ENCODE measurements at regions not wholly inside any gene's neighbourhood (a gene's known extent, or its start where the extent isn't known, plus 50 kb on each side); places are given as distances from the start of the nearest gene placed in this dataset.

- H3K9me3 Mint-ChIP-seq: peaks cover 0 to 7% (median 0%) of the 10 kb centered on the region in 11 donors
- no peak overlapping the region for H3K4me3 Mint-ChIP-seq
- no peak for DNase-seq
- no peak for ATAC-seq
- ChIA-PET POLR2A (no interaction called here), CTCF (no interaction called here)
- H3K4me1 Mint-ChIP-seq: peaks cover 0 to 1% (median 0%) of the 10 kb centered on the region in 7 donors
- H3K27me3 ChIP-seq (ENCODE audit: control insufficient read depth in 2 of 2, insufficient read depth in 2 of 2, low read length in 2 of 2): no peaks in the 10 kb centered on the region
- H3K4me3 ChIP-seq (ENCODE audit: low read length): no peak overlapping the region
- H3K9me3 ChIP-seq (ENCODE audit: control insufficient read depth in 2 of 3, low read length in 3 of 3): no peaks in the 10 kb centered on the region
- H3K36me3 Mint-ChIP-seq: no peaks in the 10 kb centered on the region
- H3K27me3 Mint-ChIP-seq: peaks cover 0 to 12% (median 4%) of the 10 kb centered on the region in 5 donors
- intact Hi-C loops (cut with micrococcal nuclease): no loop called here
- no peak overlapping the region for H3K27ac ChIP-seq (ENCODE audit: low read depth, low read length)
- no peaks in the 10 kb centered on the region for H3K36me3 ChIP-seq (ENCODE audit: control insufficient read depth in 2 of 3, insufficient read depth in 3 of 3, low read length in 3 of 3)
- H3K4me1 ChIP-seq (ENCODE audit: control insufficient read depth in 2 of 2, insufficient read depth in 2 of 2, low read length in 2 of 2): no peaks in the 10 kb centered on the region
- H3K27ac Mint-ChIP-seq: no peak overlapping the region
Observed at GRCh38 chr1:17994046-17994445, 113.6 kb upstream of the IGSF21 start.

- H3K4me3 ChIP-seq (ENCODE audit: low read length): no peak overlapping the region
- no peaks in the 10 kb centered on the region for H3K27me3 ChIP-seq (ENCODE audit: control insufficient read depth in 2 of 2, insufficient read depth in 2 of 2, low read length in 2 of 2)
- Mint-ChIP-seq H3K27me3 (peaks cover 0 to 12% (median 4%) of the 10 kb centered on the region in 5 donors), H3K4me3 (no peak overlapping the region), H3K27ac (no peak overlapping the region), H3K36me3 (no peaks in the 10 kb centered on the region), H3K9me3 (peaks cover 0 to 3% (median 0%) of the 10 kb centered on the region in 11 donors), H3K4me1 (peaks cover 0 to 1% (median 0%) of the 10 kb centered on the region in 7 donors)
- no peak for ATAC-seq
- DNase-seq: no peak
- H3K36me3 ChIP-seq (ENCODE audit: control insufficient read depth in 2 of 3, insufficient read depth in 3 of 3, low read length in 3 of 3): no peaks in the 10 kb centered on the region
- intact Hi-C loops (cut with micrococcal nuclease): no loop called here
- ChIA-PET POLR2A (no interaction called here), CTCF (no interaction called here)
- H3K4me1 ChIP-seq (ENCODE audit: control insufficient read depth in 2 of 2, insufficient read depth in 2 of 2, low read length in 2 of 2): no peaks in the 10 kb centered on the region
- H3K27ac ChIP-seq (ENCODE audit: low read depth, low read length): no peak overlapping the region
- no peaks in the 10 kb centered on the region for H3K9me3 ChIP-seq (ENCODE audit: control insufficient read depth in 2 of 3, low read length in 3 of 3)
Observed at GRCh38 chr1:17995480-17995879, 112.1 kb upstream of the IGSF21 start.

GRCh38 chr1:17998889-17999288, 108.7 kb upstream of the IGSF21 start:
- DNase-seq (no peak), ATAC-seq (no peak)
- intact Hi-C loops (cut with micrococcal nuclease): no loop called here
- Mint-ChIP-seq H3K4me1 (peaks cover 0 to 1% (median 0%) of the 10 kb centered on the region in 7 donors), H3K27me3 (peaks cover 0 to 24% (median 14%) of the 10 kb centered on the region in 5 donors), H3K4me3 (no peak overlapping the region), H3K9me3 (peaks cover 0 to 3% (median 0%) of the 10 kb centered on the region in 11 donors), H3K36me3 (no peaks in the 10 kb centered on the region), H3K27ac (no peak overlapping the region)
- Histone ChIP-seq H3K4me1 (ENCODE audit: control insufficient read depth in 2 of 2, insufficient read depth in 2 of 2, low read length in 2 of 2) (no peaks in the 10 kb centered on the region), H3K4me3 (ENCODE audit: low read length) (no peak overlapping the region), H3K9me3 (ENCODE audit: control insufficient read depth in 2 of 3, low read length in 3 of 3) (no peaks in the 10 kb centered on the region), H3K36me3 (ENCODE audit: control insufficient read depth in 2 of 3, insufficient read depth in 3 of 3, low read length in 3 of 3) (no peaks in the 10 kb centered on the region), H3K27me3 (ENCODE audit: control insufficient read depth in 2 of 2, insufficient read depth in 2 of 2, low read length in 2 of 2) (no peaks in the 10 kb centered on the region), H3K27ac (ENCODE audit: low read depth, low read length) (no peak overlapping the region)
- POLR2A ChIA-PET: no interaction called here
- CTCF ChIA-PET: no interaction called here

- POLR2A ChIA-PET: no interaction called here
- H3K9me3 Mint-ChIP-seq: peaks cover 0 to 3% (median 0%) of the 10 kb centered on the region in 11 donors
- no peak overlapping the region for H3K4me3 Mint-ChIP-seq
- Histone ChIP-seq H3K4me3 (ENCODE audit: low read length) (no peak overlapping the region), H3K4me1 (ENCODE audit: control insufficient read depth in 2 of 2, insufficient read depth in 2 of 2, low read length in 2 of 2) (no peaks in the 10 kb centered on the region), H3K27ac (ENCODE audit: low read depth, low read length) (no peak overlapping the region), H3K36me3 (ENCODE audit: control insufficient read depth in 2 of 3, insufficient read depth in 3 of 3, low read length in 3 of 3) (no peaks in the 10 kb centered on the region), H3K9me3 (ENCODE audit: control insufficient read depth in 2 of 3, low read length in 3 of 3) (no peaks in the 10 kb centered on the region), H3K27me3 (ENCODE audit: control insufficient read depth in 2 of 2, insufficient read depth in 2 of 2, low read length in 2 of 2) (no peaks in the 10 kb centered on the region)
- DNase-seq (no peak), ATAC-seq (no peak)
- intact Hi-C loops (cut with micrococcal nuclease): no loop called here
- H3K36me3 Mint-ChIP-seq: no peaks in the 10 kb centered on the region
- peaks cover 0 to 1% (median 0%) of the 10 kb centered on the region in 7 donors for H3K4me1 Mint-ChIP-seq
- H3K27me3 Mint-ChIP-seq: peaks cover 0 to 24% (median 14%) of the 10 kb centered on the region in 5 donors
- no peak overlapping the region for H3K27ac Mint-ChIP-seq
- CTCF ChIA-PET: no interaction called here
Observed at GRCh38 chr1:17999884-18000283, 107.7 kb upstream of the IGSF21 start.

GRCh38 chr1:18001725-18002124, 105.9 kb upstream of the IGSF21 start:
- CTCF ChIA-PET: no interaction called here
- peaks cover 0 to 26% (median 14%) of the 10 kb centered on the region in 5 donors for H3K27me3 Mint-ChIP-seq

GRCh38 chr1:18004278-18004677, 103.3 kb upstream of the IGSF21 start:
- no peaks in the 10 kb centered on the region for H3K4me1 Mint-ChIP-seq
- H3K36me3 Mint-ChIP-seq: no peaks in the 10 kb centered on the region
- peaks cover 0 to 41% (median 21%) of the 10 kb centered on the region in 5 donors for H3K27me3 Mint-ChIP-seq
- no peak for ATAC-seq
- no peaks in the 10 kb centered on the region for H3K36me3 ChIP-seq (ENCODE audit: control insufficient read depth in 2 of 3, insufficient read depth in 3 of 3, low read length in 3 of 3)
- ChIA-PET POLR2A (no interaction called here), CTCF (no interaction called here)
- H3K9me3 ChIP-seq (ENCODE audit: control insufficient read depth in 2 of 3, low read length in 3 of 3): no peaks in the 10 kb centered on the region
- peaks cover 0 to 2% (median 0%) of the 10 kb centered on the region in 11 donors for H3K9me3 Mint-ChIP-seq
- H3K4me1 ChIP-seq (ENCODE audit: control insufficient read depth in 2 of 2, insufficient read depth in 2 of 2, low read length in 2 of 2): no peaks in the 10 kb centered on the region
- H3K27me3 ChIP-seq (ENCODE audit: control insufficient read depth in 2 of 2, insufficient read depth in 2 of 2, low read length in 2 of 2): no peaks in the 10 kb centered on the region
- H3K27ac ChIP-seq (ENCODE audit: low read depth, low read length): no peak overlapping the region
- no peak overlapping the region for H3K4me3 Mint-ChIP-seq
- H3K27ac Mint-ChIP-seq: no peak overlapping the region
- DNase-seq: no peak
- intact Hi-C loops (cut with micrococcal nuclease): no loop called here
- no peak overlapping the region for H3K4me3 ChIP-seq (ENCODE audit: low read length)

More at GRCh38 chr1:18001725-18002124, 105.9 kb upstream of the IGSF21 start:
- DNase-seq (no peak), ATAC-seq (no peak)
- no peaks in the 10 kb centered on the region for H3K36me3 Mint-ChIP-seq
- peaks cover 0 to 2% (median 0%) of the 10 kb centered on the region in 11 donors for H3K9me3 Mint-ChIP-seq
- intact Hi-C loops (cut with micrococcal nuclease): no loop called here
- no peak overlapping the region for H3K27ac Mint-ChIP-seq
- Histone ChIP-seq H3K4me1 (ENCODE audit: control insufficient read depth in 2 of 2, insufficient read depth in 2 of 2, low read length in 2 of 2) (no peaks in the 10 kb centered on the region), H3K36me3 (ENCODE audit: control insufficient read depth in 2 of 3, insufficient read depth in 3 of 3, low read length in 3 of 3) (no peaks in the 10 kb centered on the region), H3K9me3 (ENCODE audit: control insufficient read depth in 2 of 3, low read length in 3 of 3) (no peaks in the 10 kb centered on the region), H3K27me3 (ENCODE audit: control insufficient read depth in 2 of 2, insufficient read depth in 2 of 2, low read length in 2 of 2) (no peaks in the 10 kb centered on the region), H3K27ac (ENCODE audit: low read depth, low read length) (no peak overlapping the region), H3K4me3 (ENCODE audit: low read length) (no peak overlapping the region)
- no peak overlapping the region for H3K4me3 Mint-ChIP-seq
- POLR2A ChIA-PET: no interaction called here
- no peaks in the 10 kb centered on the region for H3K4me1 Mint-ChIP-seq

GRCh38 chr1:18005238-18005637, 102.4 kb upstream of the IGSF21 start:
- ChIA-PET POLR2A (no interaction called here), CTCF (no interaction called here)
- Histone ChIP-seq H3K9me3 (ENCODE audit: control insufficient read depth in 2 of 3, low read length in 3 of 3) (no peaks in the 10 kb centered on the region), H3K27me3 (ENCODE audit: control insufficient read depth in 2 of 2, insufficient read depth in 2 of 2, low read length in 2 of 2) (no peaks in the 10 kb centered on the region), H3K36me3 (ENCODE audit: control insufficient read depth in 2 of 3, insufficient read depth in 3 of 3, low read length in 3 of 3) (no peaks in the 10 kb centered on the region), H3K4me3 (ENCODE audit: low read length) (no peak overlapping the region), H3K27ac (ENCODE audit: low read depth, low read length) (no peak overlapping the region), H3K4me1 (ENCODE audit: control insufficient read depth in 2 of 2, insufficient read depth in 2 of 2, low read length in 2 of 2) (no peaks in the 10 kb centered on the region)
- ATAC-seq (no peak), DNase-seq (no peak)
- peaks cover 0 to 3% (median 0%) of the 10 kb centered on the region in 11 donors for H3K9me3 Mint-ChIP-seq
- H3K36me3 Mint-ChIP-seq: no peaks in the 10 kb centered on the region
- H3K4me3 Mint-ChIP-seq: no peak overlapping the region
- no peak overlapping the region for H3K27ac Mint-ChIP-seq
- H3K4me1 Mint-ChIP-seq: no peaks in the 10 kb centered on the region
- H3K27me3 Mint-ChIP-seq: peaks cover 0 to 43% (median 20%) of the 10 kb centered on the region in 5 donors
- intact Hi-C loops (cut with micrococcal nuclease): no loop called here

Data from naive thymus-derived CD4-positive, alpha-beta T cell (primary cell).